Psoas muscle (tissue), 7 donors: ENCODE measurements at regions not wholly inside any gene's neighbourhood (a gene's known extent, or its start where the extent isn't known, plus 50 kb on each side); places are given as distances from the start of the nearest gene placed in this dataset.
"Not testable (repeated sequence)": the region's sequence is repeated elsewhere in the genome, so short reads cannot be mapped to it uniquely, and the experiment has no call there.

Source experiments
- ATAC-seq, 4 donors: fragments of 200-7000 bp; cut with Tn5 transposase; one replicate each; pipeline ENCODE4 v1.9.1; 2020; ENCODE audit warnings: moderate library complexity in 3 of 4, mild to moderate bottlenecking in 2 of 4
- DNase-seq, 2 donors: peaks; one replicate each; pipeline ENCODE4 v3.0.0-alpha.2; 2020
- H3K27ac ChIP-seq: fragments of 200-600 bp; one replicate; pipeline ENCODE4 v1.8.0; 2022
- H3K27me3 ChIP-seq, 3 donors: fragments of 200-600 bp in 1 of 3; one replicate each; pipeline versions ENCODE4 v1.6.1 to v1.8.0; 2013 to 2022; ENCODE audit warnings: low read length in 2 of 3, mild to moderate bottlenecking in 2 of 3, moderate library complexity in 1 of 3; ENCODE audit not compliant: insufficient read depth in 3 of 3
- H3K36me3 ChIP-seq, 2 donors: fragments of 200-600 bp in 1 of 2; one replicate each; pipeline versions ENCODE4 v1.6.1 to v1.8.0; 2013 to 2022; ENCODE audit warnings: low read depth in 1 of 2, mild to moderate bottlenecking in 1 of 2, moderate library complexity in 1 of 2; ENCODE audit not compliant: insufficient read depth in 1 of 2
- H3K4me1 ChIP-seq: fragments of 200-600 bp; one replicate; pipeline ENCODE4 v1.8.0; 2022
- H3K4me3 ChIP-seq: fragments of 200-600 bp; one replicate; pipeline ENCODE4 v1.8.0; 2022; ENCODE audit warnings: mild to moderate bottlenecking
- H3K9me3 ChIP-seq: fragments of 200-600 bp; one replicate; pipeline ENCODE4 v1.8.0; 2022
- WGBS, 3 donors: extraction: QIAGEN DNeasy Blood & Tissue Kit; methylation state at CpG; one replicate each; pipeline versions ENCODE4 v1.1.6 to v1.1.7; 2013; 5-methylcytosine and 5-hydroxymethylcytosine counted together
- intact Hi-C, 2 donors: fragments of 100-400 bp; cut with DNase I; formaldehyde crosslinking; loops; one replicate each; pipeline versions ENCODE4 v1.11.0 to v1.14.2; 2022
- TF ChIP-seq, protein P1 (sequence below): fragments of 200-600 bp; IDR thresholded peaks from one replicate; pipeline ENCODE4 v1.8.0; 2022; ENCODE audit warnings: antibody characterized with exemption
- donor health status: healthy with polysubstance abuse.
- donor health status: DM: no; HTN: no; CAD: no; lungs with moderate emphysema.
- donor health status: Bipolar disorder and iron deficiency.
- donor health status: healthy.
- donor health status: DM: yes; HTN: yes; CAD: no.
- donor health status: DM: no; HTN: no; CAD: no.
- donor health status: DM: yes; HTN: yes; CAD: no.

DNA sequence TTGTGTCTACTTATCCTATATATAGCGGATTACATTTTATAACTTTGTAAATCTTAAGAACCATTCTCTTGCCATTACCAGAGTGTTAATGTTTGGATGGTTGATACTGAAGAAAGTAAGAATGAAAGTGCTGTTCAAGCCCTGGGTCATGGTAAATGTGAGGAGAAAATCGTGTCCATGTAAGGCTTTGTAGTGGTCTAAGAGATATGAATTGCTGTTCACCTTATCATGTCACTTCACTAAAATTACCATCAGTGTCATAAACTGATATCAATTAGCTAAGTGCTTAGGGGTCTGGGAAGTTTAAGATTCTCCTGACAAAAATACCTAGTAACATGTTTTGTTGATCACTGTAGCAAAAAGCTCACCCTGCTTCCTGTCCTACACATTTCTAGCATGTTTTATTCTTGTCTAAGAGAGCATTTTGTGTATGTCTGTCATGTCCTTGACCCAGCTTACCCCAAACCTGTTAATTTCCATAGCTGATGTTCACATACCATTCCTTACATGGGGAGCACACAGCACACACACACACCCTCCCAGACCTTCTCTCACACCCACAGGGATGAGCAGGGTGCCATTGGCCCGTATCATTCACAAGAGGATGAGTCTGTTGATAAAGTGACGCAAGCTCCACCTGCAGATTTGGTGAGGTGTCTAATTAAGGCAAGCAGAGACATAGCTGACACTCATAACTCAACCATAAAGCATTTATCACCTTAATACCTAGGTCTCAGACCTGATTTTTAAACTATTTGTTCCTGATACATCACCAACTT is 125.1 kb upstream of the PAM start:
- WGBS, 3 donors: 84 to 88% (median 86%) methylated on average over 4 of the region's 4 CpGs
- no peak overlapping the region for H3K4me3 ChIP-seq
- no peak overlapping the region for H3K27ac ChIP-seq
- no peaks in the 10 kb centered on the region for H3K36me3 ChIP-seq
- no peaks in the 10 kb centered on the region for H3K9me3 ChIP-seq
- TF ChIP-seq, protein P1, sequence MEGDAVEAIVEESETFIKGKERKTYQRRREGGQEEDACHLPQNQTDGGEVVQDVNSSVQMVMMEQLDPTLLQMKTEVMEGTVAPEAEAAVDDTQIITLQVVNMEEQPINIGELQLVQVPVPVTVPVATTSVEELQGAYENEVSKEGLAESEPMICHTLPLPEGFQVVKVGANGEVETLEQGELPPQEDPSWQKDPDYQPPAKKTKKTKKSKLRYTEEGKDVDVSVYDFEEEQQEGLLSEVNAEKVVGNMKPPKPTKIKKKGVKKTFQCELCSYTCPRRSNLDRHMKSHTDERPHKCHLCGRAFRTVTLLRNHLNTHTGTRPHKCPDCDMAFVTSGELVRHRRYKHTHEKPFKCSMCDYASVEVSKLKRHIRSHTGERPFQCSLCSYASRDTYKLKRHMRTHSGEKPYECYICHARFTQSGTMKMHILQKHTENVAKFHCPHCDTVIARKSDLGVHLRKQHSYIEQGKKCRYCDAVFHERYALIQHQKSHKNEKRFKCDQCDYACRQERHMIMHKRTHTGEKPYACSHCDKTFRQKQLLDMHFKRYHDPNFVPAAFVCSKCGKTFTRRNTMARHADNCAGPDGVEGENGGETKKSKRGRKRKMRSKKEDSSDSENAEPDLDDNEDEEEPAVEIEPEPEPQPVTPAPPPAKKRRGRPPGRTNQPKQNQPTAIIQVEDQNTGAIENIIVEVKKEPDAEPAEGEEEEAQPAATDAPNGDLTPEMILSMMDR: no peak
- DNase-seq (no peak), ATAC-seq (no peak)
- intact Hi-C loops: no loop called here
- H3K4me1 ChIP-seq: no peaks in the 10 kb centered on the region
- H3K27me3 ChIP-seq: no peaks in the 10 kb centered on the region

DNA sequence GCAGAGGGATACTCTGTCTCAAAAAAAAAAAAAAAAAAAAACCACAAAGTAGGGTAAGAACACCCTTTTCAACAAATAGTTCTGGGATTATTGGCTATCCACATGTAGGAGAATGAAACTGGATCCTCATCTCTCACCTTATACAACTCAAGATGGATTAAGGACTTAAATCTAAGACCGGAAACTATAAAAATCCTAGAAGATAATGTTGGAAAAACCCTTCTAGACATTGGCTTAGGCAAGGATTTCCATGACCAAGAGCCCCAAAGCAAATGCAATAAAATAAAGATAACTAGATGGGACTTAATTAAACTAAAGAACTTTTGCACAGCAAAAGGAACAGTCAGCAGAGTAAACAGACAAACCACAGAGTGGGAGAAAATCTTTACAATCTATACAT is 119.7 kb upstream of the PAM start:
- intact Hi-C loops, H3K36me3 ChIP-seq: not testable (repeated sequence)

DNA sequence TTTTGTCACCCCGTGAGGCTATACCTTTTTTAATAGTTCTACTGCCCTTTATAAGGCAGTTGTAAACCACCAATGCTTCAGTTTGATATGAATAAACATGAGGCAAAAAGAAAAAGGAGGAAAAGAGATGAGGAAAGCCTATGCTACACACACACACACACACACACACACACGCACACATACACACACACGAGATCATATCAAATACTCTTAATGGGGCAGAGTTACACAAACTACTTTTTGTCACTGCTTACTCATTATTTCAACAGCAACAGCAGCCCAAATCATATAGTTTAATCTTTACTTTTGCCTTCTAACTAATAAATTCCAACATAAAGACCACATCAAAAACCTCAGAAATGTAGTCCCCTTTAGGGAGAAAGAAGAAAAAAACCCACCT is 116.8 kb upstream of the PAM start:
- H3K36me3 ChIP-seq: no peaks in the 10 kb centered on the region
- WGBS, 3 donors: 76 to 85% (median 83%) methylated on average over 3 of the region's 3 CpGs
- H3K9me3 ChIP-seq: no peaks in the 10 kb centered on the region
- no peak for DNase-seq
- TF ChIP-seq, protein P1: no peak
- H3K4me1 ChIP-seq: no peaks in the 10 kb centered on the region
- no peak for ATAC-seq
- H3K4me3 ChIP-seq: no peak overlapping the region
- intact Hi-C loops: no loop called here
- no peaks in the 10 kb centered on the region for H3K27me3 ChIP-seq
- H3K27ac ChIP-seq: no peak overlapping the region

More for the DNA sequence above, 119.7 kb upstream of the PAM start:
- H3K27ac ChIP-seq, DNase-seq, H3K4me3 ChIP-seq, H3K4me1 ChIP-seq, H3K9me3 ChIP-seq, H3K27me3 ChIP-seq, ATAC-seq: not testable (repeated sequence)
- 36 to 65% (median 47%) methylated on average over 1 of the region's 1 CpG for WGBS, 3 donors

DNA sequence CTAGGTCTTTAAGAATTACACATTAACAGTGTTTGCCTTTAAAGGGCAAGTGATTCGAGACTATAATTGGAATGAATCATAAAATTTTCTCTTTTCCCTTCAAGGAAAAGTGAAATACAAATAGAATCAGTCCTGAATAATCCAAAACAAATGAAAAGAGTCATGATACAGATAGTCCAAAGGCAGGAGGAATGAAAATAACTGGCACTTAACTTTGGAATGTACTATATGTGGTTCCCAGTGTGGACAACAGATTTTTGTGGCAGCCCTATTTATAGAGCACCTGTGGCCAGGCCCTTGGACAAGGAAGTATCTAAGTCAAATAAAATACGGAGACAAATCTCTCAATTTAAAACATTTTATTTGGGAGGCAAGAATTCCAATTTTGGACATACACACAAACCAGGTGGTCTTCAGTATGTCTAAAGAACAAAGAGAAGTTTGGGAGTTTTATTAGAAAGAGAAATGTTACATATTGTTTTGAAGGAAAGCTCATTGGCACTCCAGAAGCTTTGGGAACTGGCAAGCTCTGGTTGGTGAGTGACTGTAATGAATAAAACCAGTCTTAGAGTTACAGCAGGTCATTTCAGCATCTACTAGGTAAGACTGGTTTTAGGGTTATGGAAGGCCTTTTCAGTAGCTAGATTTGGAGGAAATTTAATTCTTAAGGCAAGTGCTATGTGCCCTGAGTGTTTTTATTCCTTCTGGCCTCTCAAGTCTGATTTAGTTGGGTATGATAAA is 116.0 kb upstream of the PAM start:
- no peaks in the 10 kb centered on the region for H3K4me1 ChIP-seq
- 47 to 63% (median 59%) methylated on average over 2 of the region's 2 CpGs for WGBS, 3 donors
- no peaks in the 10 kb centered on the region for H3K36me3 ChIP-seq
- no peaks in the 10 kb centered on the region for H3K9me3 ChIP-seq
- TF ChIP-seq, protein P1: no peak
- H3K27me3 ChIP-seq: no peaks in the 10 kb centered on the region
- ATAC-seq (no peak), DNase-seq (no peak)
- no peak overlapping the region for H3K4me3 ChIP-seq
- H3K27ac ChIP-seq: no peak overlapping the region
- intact Hi-C loops: no loop called here

DNA sequence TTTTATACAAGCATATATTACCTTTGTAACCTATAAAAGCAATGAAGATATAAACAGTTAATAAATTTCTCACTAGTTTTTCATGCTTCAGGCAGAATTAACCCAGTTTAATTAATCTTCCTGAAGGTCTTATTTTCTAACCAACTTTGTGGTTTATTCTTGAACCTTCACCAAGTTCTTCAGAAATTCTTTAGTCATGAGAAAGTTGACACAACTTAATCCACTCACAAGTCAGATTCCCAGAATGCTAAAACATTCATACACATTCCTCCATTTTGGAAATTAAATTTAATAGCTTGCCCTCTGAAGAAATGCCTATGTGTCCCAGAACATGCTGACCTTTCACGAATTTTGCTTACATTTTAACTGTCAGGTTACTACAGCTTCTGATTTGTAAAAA is 105.4 kb upstream of the PAM start:
- WGBS, 3 donors: 38 to 61% (median 60%) methylated on average over 1 of the region's 1 CpG
- no peak overlapping the region for H3K27ac ChIP-seq
- H3K36me3 ChIP-seq: no peaks in the 10 kb centered on the region
- DNase-seq (no peak), ATAC-seq (no peak)
- TF ChIP-seq, protein P1: no peak
- intact Hi-C loops: no loop called here
- H3K9me3 ChIP-seq: no peaks in the 10 kb centered on the region
- no peak overlapping the region for H3K4me3 ChIP-seq
- no peaks in the 10 kb centered on the region for H3K27me3 ChIP-seq
- H3K4me1 ChIP-seq: no peaks in the 10 kb centered on the region
